Prostate gland (tissue), 2 donors: ENCODE measurements at regions not wholly inside any gene's neighbourhood (a gene's known extent, or its start where the extent isn't known, plus 50 kb on each side); places are given as distances from the start of the nearest gene placed in this dataset.

Source experiments
- CTCF ChIP-seq, 4 experiments: fragments of 200-600 bp in 2 of 4; fragments of 450-650 bp in 2 of 4; sonication (generic) in 2 of 4; IDR thresholded peaks; 1 replicate in 3 of 4; 2 replicates in 1 of 4; pipeline ENCODE4 v1.5.1; 2016 to 2019; ENCODE audit warnings: antibody characterized with exemption in 4 of 4, mild to moderate bottlenecking in 2 of 4, moderate library complexity in 2 of 4
- POLR2A ChIP-seq: fragments of 450-650 bp; IDR thresholded peaks from one replicate; pipeline ENCODE4 v1.6.1; 2016; ENCODE audit warnings: antibody characterized with exemption, mild to moderate bottlenecking
- POLR2AphosphoS5 ChIP-seq: sonication (generic); formaldehyde crosslinking; IDR thresholded peaks from one replicate; pipeline ENCODE4 v1.6.1; 2017; ENCODE audit warnings: antibody characterized with exemption

GRCh38 chr3:89699771-89700170 is 592.4 kb downstream of the EPHA3 start:
- no peak for TF ChIP-seq CTCF (IDR thresholded peaks at IDR 0.05)
- no peak for TF ChIP-seq POLR2A
- TF ChIP-seq POLR2AphosphoS5: no peak
